HG03439 (cell line): ENCODE measurements at regions not wholly inside any gene's neighbourhood (a gene's known extent, or its start where the extent isn't known, plus 50 kb on each side); places are given as distances from the start of the nearest gene placed in this dataset.

Experiments used
- ATAC-seq: cut with Tn5 transposase; IDR thresholded peaks from one replicate; pipeline ENCODE4 v1.9.1; 2021; ENCODE audit warnings: mild to moderate bottlenecking, moderate library complexity; ENCODE audit not compliant: unreplicated experiment

DNA sequence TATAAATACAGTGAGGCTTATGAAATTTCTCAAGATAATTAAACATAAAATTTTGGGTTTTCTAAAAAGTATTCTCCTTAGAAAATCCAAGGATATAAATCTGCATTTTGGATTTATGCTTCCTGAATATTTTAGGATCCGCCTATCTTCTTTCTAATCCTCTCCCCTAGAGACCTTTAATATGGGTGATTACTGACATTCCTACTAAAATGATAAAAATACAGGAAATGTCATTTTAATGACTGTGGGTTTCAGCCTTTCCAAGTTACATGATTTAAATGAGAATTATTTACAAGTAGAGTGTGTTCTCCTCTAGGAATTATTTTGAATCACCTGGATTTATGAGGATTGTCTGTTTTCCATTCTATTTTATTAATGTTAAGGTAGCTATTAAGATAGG lies 150.4 kb downstream of the C7orf25 start:
- no peak for ATAC-seq

GRCh38 chr7:42758124-42758523 lies 153.7 kb downstream of the C7orf25 start:
- no peak for ATAC-seq

GRCh38 chr7:42756841-42757240 lies 155.0 kb downstream of the C7orf25 start:
- ATAC-seq: no peak

DNA sequence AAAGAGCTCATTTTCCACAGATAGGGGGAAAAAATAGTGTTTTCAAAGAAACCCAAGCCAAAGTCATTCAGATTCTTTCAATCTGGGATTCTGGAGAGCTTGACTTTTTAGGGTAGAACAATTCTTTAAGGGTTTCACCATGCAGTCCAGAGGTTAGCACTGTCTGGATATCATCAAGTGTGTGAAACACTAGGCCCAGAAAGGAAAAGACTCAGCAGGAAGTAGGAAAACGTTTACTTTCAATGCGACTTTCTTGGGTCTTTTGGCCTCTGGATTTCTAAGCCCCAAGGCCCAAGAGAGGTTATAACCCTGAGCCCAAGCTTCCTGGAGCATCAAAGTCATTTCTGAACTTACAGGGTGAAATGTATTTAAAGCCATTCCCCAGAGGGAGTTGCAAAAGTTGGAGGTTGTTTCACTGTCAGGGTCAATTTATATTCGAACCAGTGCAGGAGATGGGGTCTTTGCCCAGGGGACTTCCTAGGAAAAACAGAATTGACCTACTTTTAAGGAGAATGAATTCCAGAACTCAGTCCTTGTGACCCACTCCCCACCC lies 158.0 kb downstream of the C7orf25 start:
- ATAC-seq: no peak

- no peak for ATAC-seq
Observed at GRCh38 chr7:42753367-42753766, 158.5 kb downstream of the C7orf25 start.

GRCh38 chr7:42750172-42750571 lies 161.7 kb downstream of the C7orf25 start:
- ATAC-seq: no peak

GRCh38 chr7:42747044-42747443 lies 164.8 kb downstream of the C7orf25 start:
- ATAC-seq: no peak

- ATAC-seq: no peak
Observed at GRCh38 chr7:42746214-42746613, 165.7 kb downstream of the C7orf25 start.

DNA sequence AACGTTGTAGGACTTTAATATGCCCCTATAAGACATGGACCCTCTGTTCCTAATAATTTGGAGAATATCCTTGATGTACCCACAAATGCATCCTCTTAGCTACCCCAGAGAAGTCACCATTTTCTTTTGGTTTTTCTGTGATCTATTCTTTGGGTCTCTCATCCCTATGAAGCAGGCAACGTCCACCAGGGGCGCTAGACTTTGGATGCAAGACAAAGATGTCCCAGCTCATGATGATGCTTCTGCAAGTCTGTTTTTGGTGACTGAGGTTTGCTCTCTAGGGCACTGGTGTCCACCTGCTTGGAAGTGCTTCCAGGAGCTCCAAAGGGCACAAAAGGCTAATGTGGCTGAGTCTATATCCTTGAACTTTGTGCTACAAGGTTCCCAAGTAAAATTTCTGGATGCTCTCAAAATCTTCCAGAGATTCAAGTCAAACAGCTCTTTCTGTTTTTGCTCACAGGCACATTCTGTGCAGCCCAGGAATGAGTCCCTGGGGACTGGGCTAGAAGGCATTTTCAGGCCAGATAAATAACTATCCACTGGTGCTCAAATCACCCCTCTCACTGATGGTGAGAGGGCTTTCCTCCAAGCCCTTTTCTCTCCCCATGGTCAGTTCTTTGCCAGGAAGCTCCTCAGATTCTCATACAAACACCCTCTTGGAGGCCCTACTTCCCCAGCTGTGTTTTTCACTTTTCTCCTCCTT lies 166.4 kb downstream of the C7orf25 start:
- ATAC-seq: no peak

- no peak for ATAC-seq
Observed at GRCh38 chr7:42744746-42745145, 167.1 kb downstream of the C7orf25 start.

GRCh38 chr7:42743077-42743858 lies 168.6 kb downstream of the C7orf25 start:
- no peak for ATAC-seq

GRCh38 chr7:42742318-42742717 lies 169.6 kb downstream of the C7orf25 start:
- no peak for ATAC-seq

DNA sequence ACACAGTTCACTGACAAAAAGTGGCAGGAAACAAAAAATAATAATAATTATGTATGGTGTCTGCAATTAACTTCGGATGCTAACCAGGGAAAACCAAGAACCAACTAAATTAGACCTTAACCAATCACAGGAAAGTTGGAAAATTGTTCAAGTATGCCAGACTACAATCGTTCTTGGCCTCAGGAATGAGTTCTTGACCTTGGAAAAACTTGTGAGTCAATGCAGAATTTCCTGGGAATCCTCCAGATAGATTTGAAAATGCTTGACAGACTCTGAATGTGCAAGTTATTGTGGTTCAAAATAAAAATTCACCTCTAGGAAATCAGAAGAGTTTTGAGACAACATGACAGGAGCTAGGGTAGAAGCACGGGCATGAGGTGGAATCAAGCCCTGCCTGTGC lies 171.5 kb downstream of the C7orf25 start:
- ATAC-seq: no peak

DNA sequence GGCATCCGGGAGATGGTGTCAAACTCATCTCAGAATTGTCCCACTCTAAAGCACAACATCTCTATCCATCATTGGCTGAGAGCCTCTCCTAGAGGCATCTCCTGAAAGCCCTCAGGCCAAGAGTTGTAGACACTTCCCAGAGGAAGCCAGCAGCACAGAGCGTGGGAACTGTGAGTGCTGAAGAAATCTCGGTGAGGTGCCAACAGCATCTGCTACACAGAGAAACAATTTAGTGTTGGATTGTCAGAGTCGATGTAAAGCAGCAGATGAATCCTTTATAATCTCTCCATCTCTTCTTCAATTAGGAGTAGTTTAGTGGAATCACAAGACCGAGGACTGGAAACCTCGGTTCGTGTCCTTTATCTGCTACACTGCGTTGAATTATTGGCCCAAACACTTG lies 172.2 kb downstream of the C7orf25 start:
- no peak for ATAC-seq

GRCh38 chr7:42736931-42737330 lies 174.9 kb downstream of the C7orf25 start:
- ATAC-seq: no peak

DNA sequence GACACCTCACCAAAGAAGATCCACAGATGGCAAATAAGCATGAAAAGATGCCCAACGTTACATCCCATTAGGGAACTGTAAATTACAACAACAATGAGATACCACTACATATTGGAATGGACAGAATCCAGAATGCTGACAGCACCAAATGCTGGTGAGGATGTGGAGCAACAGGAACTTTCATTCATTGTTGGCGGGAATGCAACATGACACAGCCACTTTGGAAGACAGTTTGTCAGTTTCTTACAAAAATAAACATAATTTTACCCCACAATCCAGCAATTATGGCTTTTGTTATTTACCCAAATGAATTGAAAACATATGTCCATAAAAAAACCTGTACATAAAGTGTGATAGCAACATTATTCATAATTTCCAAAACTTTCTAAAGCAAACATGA lies 176.8 kb downstream of the C7orf25 start:
- no peak for ATAC-seq

- ATAC-seq: no peak
Observed at GRCh38 chr7:42734568-42734967, 177.3 kb downstream of the C7orf25 start.

DNA sequence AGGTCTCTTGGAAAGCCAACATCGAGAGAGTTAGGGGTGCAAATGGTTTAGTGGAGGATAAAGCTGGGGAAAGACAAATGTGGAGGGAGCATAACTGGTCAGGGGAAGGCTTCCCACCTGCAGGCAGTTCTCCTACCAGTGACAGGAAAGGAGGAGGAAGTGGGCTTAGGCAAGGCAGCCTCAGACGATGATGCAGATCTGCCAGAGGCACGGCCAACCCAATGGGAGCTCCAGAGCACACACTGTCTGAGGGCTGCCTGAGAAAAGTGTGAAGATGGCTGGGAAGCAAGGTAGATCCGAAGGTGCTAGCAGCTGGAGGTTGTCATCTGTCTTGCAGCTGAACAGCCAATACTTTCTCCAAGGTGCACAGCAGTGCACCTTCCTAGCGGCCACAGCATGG lies 178.8 kb downstream of the C7orf25 start:
- ATAC-seq: no peak

DNA sequence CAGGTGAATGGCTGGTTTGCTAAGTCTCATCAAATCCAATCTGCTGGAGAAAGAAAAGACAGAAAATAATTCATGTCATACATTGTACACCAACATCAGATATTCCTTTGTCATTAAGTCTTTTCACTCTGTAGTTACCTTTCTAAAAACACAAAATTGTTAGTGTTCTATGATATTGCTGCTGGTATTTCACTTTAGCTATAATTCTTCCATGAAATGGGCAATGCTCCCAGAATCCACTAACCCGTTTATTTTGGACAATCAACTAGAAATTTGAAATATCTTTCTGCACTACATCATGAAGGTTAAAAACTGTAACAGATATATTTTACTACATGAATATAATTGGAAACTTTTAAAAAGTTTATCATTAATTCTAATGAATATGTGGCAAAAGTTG lies 181.3 kb downstream of the C7orf25 start:
- no peak for ATAC-seq

DNA sequence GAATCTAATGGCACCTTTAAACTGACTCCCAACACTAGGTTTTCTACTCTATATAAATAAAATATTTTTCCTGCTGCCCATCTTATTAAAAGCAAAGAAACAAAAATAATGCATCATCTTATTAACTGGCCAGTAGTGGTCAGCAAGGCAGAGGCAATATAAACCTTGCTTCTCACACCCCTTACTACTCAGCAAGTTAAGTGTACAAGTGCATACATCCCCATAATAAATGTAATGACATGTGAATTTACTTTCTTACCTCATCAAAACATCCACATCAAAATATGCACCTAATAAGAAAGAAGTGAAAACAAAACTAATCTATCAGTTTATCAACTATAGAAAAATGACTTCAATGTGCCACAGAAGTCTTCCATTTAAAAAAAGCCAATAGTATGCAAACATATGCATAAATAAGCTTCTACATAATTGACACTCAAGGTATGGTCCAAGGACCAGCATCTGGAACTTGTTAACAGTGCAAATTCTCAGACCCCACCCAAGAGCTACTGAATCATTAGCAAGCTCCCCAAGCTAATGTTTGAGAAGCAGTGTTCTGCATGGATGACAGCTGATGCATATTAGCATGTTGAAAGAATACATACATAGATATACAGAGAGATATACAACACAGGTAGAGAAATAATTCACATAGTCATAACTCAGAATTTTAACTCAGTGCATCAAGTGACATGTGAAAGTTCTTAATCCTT lies 182.7 kb downstream of the C7orf25 start:
- no peak for ATAC-seq

GRCh38 chr7:42727451-42727850 lies 184.4 kb downstream of the C7orf25 start:
- ATAC-seq: no peak
